ENCODE measurements at regions not wholly inside any gene's neighbourhood (a gene's known extent, or its start where the extent isn't known, plus 50 kb on each side); places are given as distances from the start of the nearest gene placed in this dataset.

DNA sequence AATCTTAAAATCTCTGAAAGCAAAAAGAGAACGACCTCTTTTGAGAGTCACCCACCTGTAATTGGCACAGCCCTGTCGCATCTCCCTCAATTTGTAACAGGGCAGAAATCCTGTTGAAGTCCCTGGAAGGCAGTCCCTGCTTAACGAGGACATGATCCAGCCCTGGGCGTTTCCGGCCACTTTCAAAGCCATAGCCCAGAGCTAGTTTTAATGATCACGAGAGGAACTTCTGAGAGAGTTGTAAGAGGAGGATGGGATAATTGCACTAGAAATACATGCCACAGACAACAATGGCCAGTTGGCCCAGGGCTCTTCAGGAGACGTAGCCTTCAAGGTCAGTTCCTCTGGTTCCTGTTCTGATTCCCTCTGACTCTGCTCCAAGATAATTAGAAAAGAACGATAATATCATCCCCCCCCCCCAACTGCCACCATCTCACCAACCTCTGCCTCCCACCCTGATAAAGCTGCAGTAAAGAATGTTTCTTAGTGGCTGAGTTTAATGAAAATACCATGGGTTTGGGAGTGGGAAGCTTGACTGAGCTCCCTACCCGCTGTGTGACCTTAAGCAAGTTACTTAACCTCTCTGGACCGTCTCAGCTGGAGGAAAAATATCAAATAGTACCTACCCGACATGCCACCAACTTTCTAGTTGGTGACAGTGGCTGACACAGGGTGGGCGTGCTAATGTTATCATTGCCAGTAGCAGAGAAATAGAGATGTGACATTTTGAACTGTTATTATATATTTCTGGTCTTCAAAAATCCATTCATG lies 140.0 kb downstream of the OMA1 start (continued):
- TF ChIP-seq, protein P1, sequence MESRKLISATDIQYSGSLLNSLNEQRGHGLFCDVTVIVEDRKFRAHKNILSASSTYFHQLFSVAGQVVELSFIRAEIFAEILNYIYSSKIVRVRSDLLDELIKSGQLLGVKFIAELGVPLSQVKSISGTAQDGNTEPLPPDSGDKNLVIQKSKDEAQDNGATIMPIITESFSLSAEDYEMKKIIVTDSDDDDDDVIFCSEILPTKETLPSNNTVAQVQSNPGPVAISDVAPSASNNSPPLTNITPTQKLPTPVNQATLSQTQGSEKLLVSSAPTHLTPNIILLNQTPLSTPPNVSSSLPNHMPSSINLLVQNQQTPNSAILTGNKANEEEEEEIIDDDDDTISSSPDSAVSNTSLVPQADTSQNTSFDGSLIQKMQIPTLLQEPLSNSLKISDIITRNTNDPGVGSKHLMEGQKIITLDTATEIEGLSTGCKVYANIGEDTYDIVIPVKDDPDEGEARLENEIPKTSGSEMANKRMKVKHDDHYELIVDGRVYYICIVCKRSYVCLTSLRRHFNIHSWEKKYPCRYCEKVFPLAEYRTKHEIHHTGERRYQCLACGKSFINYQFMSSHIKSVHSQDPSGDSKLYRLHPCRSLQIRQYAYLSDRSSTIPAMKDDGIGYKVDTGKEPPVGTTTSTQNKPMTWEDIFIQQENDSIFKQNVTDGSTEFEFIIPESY (IDR thresholded peaks at IDR 0.05; ENCODE audit: borderline replicate concordance, low read depth), result no peak
- TF ChIP-seq ELF1 (IDR thresholded peaks at IDR 0.05), result no peak
- no peak for TF ChIP-seq CTCF (IDR thresholded peaks at IDR 0.05)
- TF ChIP-seq RCOR1 (IDR thresholded peaks at IDR 0.05; ENCODE audit: low read length), result no peak
- no peak for TF ChIP-seq TCF12 (IDR thresholded peaks at IDR 0.05)
- TF ChIP-seq GATA2 (CRISPR knock-in tag; IDR thresholded peaks at IDR 0.05), result no peak
- no peak for TF ChIP-seq RFX5 (IDR thresholded peaks at IDR 0.05; ENCODE audit: low read length)
- TF ChIP-seq CHD2 (IDR thresholded peaks at IDR 0.05; ENCODE audit: low read length, partially characterized antibody), result no peak
- TF ChIP-seq NRF1 (IDR thresholded peaks at IDR 0.05; ENCODE audit: low read depth, low read length), result no peak

- H3K9me2 ChIP-seq, result no peaks in the 10 kb centered on the region
- no peaks in the 10 kb centered on the region for H3K79me2 ChIP-seq (ENCODE audit: insufficient read depth)
- no peaks in the 10 kb centered on the region for H3K27me3 ChIP-seq (ENCODE audit: insufficient read depth)
- H3F3A ChIP-seq (replicated peaks; ENCODE audit: insufficient read depth), result no peaks in the 10 kb centered on the region
- no peaks in the 10 kb centered on the region for H3K36me3 ChIP-seq (replicated peaks in 1 of 2; ENCODE audit: control insufficient read depth in 1 of 2, insufficient read depth in 2 of 2, low read length in 1 of 2)
- ChIA-PET CTCF (interaction anchor here (1.0 kb wide), 1 partner anchor 26 kb away, joined by 4 read pairs; no protein-coding TSS in a partner anchor), POLR2A (no interaction called here)
- H4K20me1 ChIP-seq (ENCODE audit: insufficient read depth), result no peaks in the 10 kb centered on the region
- no peak overlapping the region for H2AFZ ChIP-seq (ENCODE audit: low read depth)
- H3K27ac ChIP-seq (ENCODE audit: low read depth in 2 of 2, low read length in 1 of 2), result no peak overlapping the region
- no peak for DNase-seq
- no peak overlapping the region for H3K4me2 ChIP-seq
- TF ChIP-seq USF1 (IDR thresholded peaks at IDR 0.05; ENCODE audit: borderline replicate concordance, low read depth) (no peak), RXRA (IDR thresholded peaks at IDR 0.05; ENCODE audit: borderline replicate concordance, low read depth) (no peak), EZH2phosphoT487 (IDR thresholded peaks at IDR 0.05; ENCODE audit: borderline replicate concordance, low read depth) (no peak), TCF12 (IDR thresholded peaks at IDR 0.05) (no peak), EP300 (IDR thresholded peaks at IDR 0.05; ENCODE audit: borderline replicate concordance in 1 of 2, low read depth in 1 of 2, low read length in 1 of 2) (no peak), CTCF (IDR thresholded peaks at IDR 0.05) (no peak), RFX5 (IDR thresholded peaks at IDR 0.05; ENCODE audit: low read length) (no peak), TAF1 (IDR thresholded peaks at IDR 0.05; ENCODE audit: borderline replicate concordance, low read depth, low read length) (no peak), TEAD4 (IDR thresholded peaks at IDR 0.05; ENCODE audit: borderline replicate concordance, insufficient read depth) (no peak)
- TF ChIP-seq, protein P1 (IDR thresholded peaks at IDR 0.05; ENCODE audit: borderline replicate concordance, low read depth), result no peak
- H3K9ac ChIP-seq, result no peak overlapping the region
- WGBS (ENCODE audit: low lambda C conversion rate), result 94% methylated on average over 4 of the region's 4 CpGs
- H3K9me3 ChIP-seq, result no peaks in the 10 kb centered on the region
- H3K4me1 ChIP-seq (ENCODE audit: control insufficient read depth in 1 of 2, insufficient read depth in 2 of 2, low read depth in 1 of 2, low read length in 1 of 2), result no peaks in the 10 kb centered on the region; a peak in 1 of 4 replicates
- H3K4me3 ChIP-seq (ENCODE audit: low read depth in 2 of 2, low read length in 1 of 2), result no peak overlapping the region
Measured at GRCh38 chr1:58405660-58406059, 140.9 kb downstream of the OMA1 start.

All from SK-N-SH (cell line).